K562 (cell line): ENCODE measurements at regions not wholly inside any gene's neighbourhood (a gene's known extent, or its start where the extent isn't known, plus 50 kb on each side); places are given as distances from the start of the nearest gene placed in this dataset.

ENCODE experiments used
- ATAC-seq: fragments of 200-7000 bp; cut with Tn5 transposase; 3 replicates; pipeline ENCODE4 v1.9.1; 2020; ENCODE audit warnings: moderate library complexity
- BruUV-seq: library from RNA; stranded (reverse); fragments of 400-500 nt; replicated peaks from 2 replicates; lab custom pipeline; 2021; lab: Mats Ljungman, UMichigan
- CTCF ChIA-PET: fragments of 300-600 bp; formaldehyde crosslinking; extraction: SDS; loops from one replicate; lab custom pipeline; 2021; ENCODE audit warnings: low intra/inter-chr PET ratio; lab: Yijun Ruan, JAX
- POLR2A ChIA-PET: fragments of 300-600, 350-650 bp; sonication (Branson Sonifier 250); formaldehyde crosslinking; extraction: SDS; loops from one replicate; lab custom pipeline; 2021; ENCODE audit warnings: antibody characterized with exemption, inconsistent platforms; lab: Yijun Ruan, JAX
- DNase-seq, 4 experiments: peaks; one replicate each; pipeline versions ENCODE4 v3.0.0 to v3.0.0-alpha.2; 2011 to 2018; ENCODE audit warnings: low spot score in 3 of 4, mixed read lengths in 3 of 4; ENCODE audit errors: extremely low read depth in 1 of 4
- FAIRE-seq: peaks from 2 replicates; lab custom pipeline; 2011; peaks lifted over from hg19 to GRCh38; lab: Jason Lieb, UNC
- H2AFZ ChIP-seq: 2 replicates; pipeline ENCODE4 v1.6.0; 2011; ENCODE audit warnings: low read depth, low read length, control low read depth, inconsistent platforms
- H3K27ac ChIP-seq: fragments of 200-600 bp; 3 replicates; pipeline ENCODE4 v1.8.0; 2011; ENCODE audit warnings: low read depth, mild to moderate bottlenecking, control low read depth, inconsistent platforms, low read length, moderate library complexity, mixed read lengths; ENCODE audit errors: extremely low read depth
- H3K27me3 ChIP-seq, 2 experiments: fragments of 300-600 bp in 1 of 2; 2 replicates in 1 of 2; 3 replicates in 1 of 2; pipeline versions ENCODE4 v1.6.0 to v1.8.0; 2011; ENCODE audit warnings: inconsistent platforms in 2 of 2, low read length in 2 of 2, mild to moderate bottlenecking in 1 of 2, mixed read lengths in 1 of 2, moderate library complexity in 1 of 2; ENCODE audit not compliant: control insufficient read depth in 2 of 2, insufficient read depth in 2 of 2
- H3K36me3 ChIP-seq: fragments of 300-600 bp; 3 replicates; pipeline ENCODE4 v1.8.0; 2011; ENCODE audit warnings: mild to moderate bottlenecking, low read length, inconsistent platforms; ENCODE audit not compliant: control insufficient read depth, insufficient read depth
- H3K4me1 ChIP-seq, 2 experiments: fragments of 200-600 bp in 1 of 2; replicated peaks in 1 of 2; 2 replicates in 1 of 2; 3 replicates in 1 of 2; pipeline versions ENCODE4 v1.5.1 to v1.8.0; 2011; ENCODE audit warnings: inconsistent platforms in 2 of 2, low read length in 2 of 2, mild to moderate bottlenecking in 1 of 2, mixed read lengths in 1 of 2, moderate library complexity in 1 of 2; ENCODE audit not compliant: control insufficient read depth in 2 of 2, insufficient read depth in 2 of 2
- H3K4me2 ChIP-seq: 2 replicates; pipeline ENCODE4 v1.6.1; 2011; ENCODE audit warnings: low read length, control low read depth, inconsistent platforms, mixed read lengths; ENCODE audit not compliant: insufficient read depth
- H3K4me3 ChIP-seq: fragments of 200-600 bp; sonication (generic), shearing (Covaris generic); 2 replicates; pipeline ENCODE4 v1.5.1; 2016; ENCODE audit warnings: control low read depth, inconsistent platforms
- H3K79me2 ChIP-seq: fragments of 200-600 bp; 3 replicates; pipeline ENCODE4 v1.8.0; 2011; ENCODE audit warnings: low read length, inconsistent platforms; ENCODE audit not compliant: control insufficient read depth, insufficient read depth
- H3K9ac ChIP-seq, 2 experiments: 2 replicates each; pipeline versions ENCODE4 v1.6.0 to v1.6.1; 2011; ENCODE audit warnings: low read depth in 2 of 2, low read length in 2 of 2, control low read depth in 1 of 2, inconsistent platforms in 1 of 2, mild to moderate bottlenecking in 1 of 2, mixed read lengths in 1 of 2; ENCODE audit not compliant: insufficient read depth in 1 of 2
- H3K9me1 ChIP-seq: one replicate; pipeline ENCODE4 v1.6.0; 2011; ENCODE audit warnings: inconsistent platforms, mild to moderate bottlenecking, low read length, moderate library complexity; ENCODE audit not compliant: control insufficient read depth, insufficient read depth
- H3K9me3 ChIP-seq: replicated peaks from 2 replicates; pipeline ENCODE4 v1.5.1; 2011; ENCODE audit warnings: low read depth, low read length, inconsistent platforms; ENCODE audit not compliant: control insufficient read depth, insufficient read depth
- H4K20me1 ChIP-seq: replicated peaks from 2 replicates; pipeline ENCODE4 v1.6.1; 2011; ENCODE audit warnings: low read length, inconsistent platforms, mixed read lengths; ENCODE audit not compliant: control insufficient read depth, insufficient read depth
- BRD4 ChIP-seq: fragments of 200-600 bp; sonication (generic); IDR thresholded peaks from 2 replicates; pipeline ENCODE4 v1.6.1; 2017; ENCODE audit warnings: inconsistent platforms
- CEBPG ChIP-seq, 3 experiments: fragments of 200-800 bp in 1 of 3; sonication (Bioruptor generic) in 1 of 3; sonication (generic) in 1 of 3; formaldehyde crosslinking in 1 of 3; IDR thresholded peaks in 2 of 3; conservative IDR thresholded peaks in 1 of 3; 2 replicates each; pipeline versions ENCODE4 v1.6.1 to v1.8.0; 2016 to 2022; ENCODE audit warnings: missing compliant biosample characterization in 2 of 3, missing genetic modification characterization in 2 of 3, mild to moderate bottlenecking in 1 of 3, missing genetic modification reagents in 1 of 3
- CHCHD3 ChIP-seq: fragments of 250-450 bp; sonication (Bioruptor Pico); IDR thresholded peaks from 2 replicates; pipeline ENCODE4 v2.1.2; 2022; ENCODE audit warnings: mild to moderate bottlenecking
- FOXP1 ChIP-seq: sonication (generic); formaldehyde crosslinking; IDR thresholded peaks from 2 replicates; pipeline ENCODE4 v1.8.0; 2022; ENCODE audit warnings: mild to moderate bottlenecking, missing genetic modification reagents
- HNRNPL ChIP-seq: fragments of 200-400 bp; formaldehyde crosslinking; IDR thresholded peaks from 2 replicates; pipeline ENCODE4 v1.6.1; 2017; ENCODE audit warnings: low read depth, mild to moderate bottlenecking, low read length
- POLR2A ChIP-seq: fragments of 450-650 bp; conservative IDR thresholded peaks from 2 replicates; pipeline ENCODE4 v1.6.1; 2016
- SOX6 ChIP-seq: fragments of 450-650 bp; IDR thresholded peaks from 2 replicates; pipeline ENCODE4 v1.6.1; 2014; ENCODE audit warnings: mild to moderate bottlenecking
- THAP7 ChIP-seq: fragments of 250-450 bp; sonication (Bioruptor Pico); IDR thresholded peaks from 2 replicates; pipeline ENCODE4 v1.5.0; 2021
- VEZF1 ChIP-seq: fragments of 200-800 bp; sonication (Bioruptor generic); IDR thresholded peaks from 2 replicates; pipeline ENCODE4 v1.6.1; 2017; ENCODE audit warnings: missing genetic modification characterization, missing compliant biosample characterization
- XRCC5 ChIP-seq: fragments of 200-400 bp; formaldehyde crosslinking; IDR thresholded peaks from 2 replicates; pipeline ENCODE4 v1.6.1; 2017; ENCODE audit warnings: low read depth, mild to moderate bottlenecking, low read length
- ZNF551 ChIP-seq: fragments of 250-450 bp; sonication (Bioruptor Pico); IDR thresholded peaks from 2 replicates; pipeline ENCODE4 v1.5.0; 2021; ENCODE audit warnings: mild to moderate bottlenecking, moderate library complexity
- ZNF696 ChIP-seq: fragments of 250-450 bp; sonication (Bioruptor Pico); conservative IDR thresholded peaks from 2 replicates; pipeline ENCODE4 v1.4.0; 2020; ENCODE audit warnings: mild to moderate bottlenecking, moderate library complexity
- ZNF780A ChIP-seq: fragments of 250-450 bp; sonication (Bioruptor Pico); IDR thresholded peaks from 2 replicates; pipeline ENCODE4 v1.5.0; 2021; ENCODE audit warnings: mild to moderate bottlenecking
- WGBS: fragments of 100-300 bp; shearing (Covaris generic); methylation state at CpG from one replicate; pipeline ENCODE4 v1.1.6; 2016; ENCODE audit warnings: low coverage, mixed read lengths; ENCODE audit not compliant: insufficient coverage; ENCODE audit errors: missing lambda C conversion rate; 5-methylcytosine and 5-hydroxymethylcytosine counted together
- in situ Hi-C: fragments of 300-500 bp; cut with MboI; formaldehyde crosslinking; loops from 4 replicates; pipeline ENCODE4 v1.15.0; 2018; ENCODE audit warnings: inconsistent platforms, mixed read lengths
- intact Hi-C: fragments of 100-400 bp; cut with micrococcal nuclease; formaldehyde crosslinking; loops from 2 replicates; pipeline ENCODE4 v1.14.2; 2022
- TF ChIP-seq, protein P1 (sequence below), 2 experiments: fragments of 450-650 bp; formaldehyde crosslinking in 1 of 2; IDR thresholded peaks; 2 replicates each; pipeline versions ENCODE4 v1.4.0 to v1.6.1; 2014 to 2020; ENCODE audit warnings: mild to moderate bottlenecking in 2 of 2, borderline replicate concordance in 1 of 2, low read depth in 1 of 2

DNA sequence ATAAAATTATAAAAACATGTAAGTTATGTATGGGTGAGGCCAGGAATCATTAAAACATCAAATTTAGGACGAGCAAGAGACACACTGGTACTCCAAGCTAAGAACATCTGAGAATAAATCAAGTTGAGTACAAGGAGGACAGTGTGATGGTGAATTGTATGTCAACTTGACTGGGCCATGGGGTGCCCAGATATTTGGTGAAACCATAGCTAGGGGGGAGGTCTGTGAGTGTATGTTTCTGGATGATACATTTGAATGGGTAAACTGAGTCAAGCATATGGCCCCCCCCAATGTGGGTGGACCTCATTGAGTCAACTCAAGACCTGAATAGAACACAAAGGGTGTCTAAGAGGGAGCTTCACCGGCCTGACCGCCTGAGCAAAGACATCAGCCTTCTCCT lies 115.3 kb upstream of the BCOR start:
- H3K27ac ChIP-seq = no peak overlapping the region
- TF ChIP-seq POLR2A (no peak), BRD4 (no peak), HNRNPL (no peak), XRCC5 (no peak), THAP7 (CRISPR knock-in tag) (no peak), VEZF1 (no peak), ZNF780A (CRISPR knock-in tag) (no peak), CEBPG (CRISPR knock-in tag; IDR thresholded peaks at IDR 0.05) (no peak), CEBPG (tag; conservative IDR thresholded peaks at IDR 0.05 in 1 of 2, IDR thresholded peaks at IDR 0.05 in 1 of 2) (no peak), ZNF696 (CRISPR knock-in tag) (no peak), FOXP1 (no peak), ZNF551 (CRISPR knock-in tag) (no peak), SOX6 (no peak), CHCHD3 (CRISPR knock-in tag) (no peak)
- TF ChIP-seq, protein P1, sequence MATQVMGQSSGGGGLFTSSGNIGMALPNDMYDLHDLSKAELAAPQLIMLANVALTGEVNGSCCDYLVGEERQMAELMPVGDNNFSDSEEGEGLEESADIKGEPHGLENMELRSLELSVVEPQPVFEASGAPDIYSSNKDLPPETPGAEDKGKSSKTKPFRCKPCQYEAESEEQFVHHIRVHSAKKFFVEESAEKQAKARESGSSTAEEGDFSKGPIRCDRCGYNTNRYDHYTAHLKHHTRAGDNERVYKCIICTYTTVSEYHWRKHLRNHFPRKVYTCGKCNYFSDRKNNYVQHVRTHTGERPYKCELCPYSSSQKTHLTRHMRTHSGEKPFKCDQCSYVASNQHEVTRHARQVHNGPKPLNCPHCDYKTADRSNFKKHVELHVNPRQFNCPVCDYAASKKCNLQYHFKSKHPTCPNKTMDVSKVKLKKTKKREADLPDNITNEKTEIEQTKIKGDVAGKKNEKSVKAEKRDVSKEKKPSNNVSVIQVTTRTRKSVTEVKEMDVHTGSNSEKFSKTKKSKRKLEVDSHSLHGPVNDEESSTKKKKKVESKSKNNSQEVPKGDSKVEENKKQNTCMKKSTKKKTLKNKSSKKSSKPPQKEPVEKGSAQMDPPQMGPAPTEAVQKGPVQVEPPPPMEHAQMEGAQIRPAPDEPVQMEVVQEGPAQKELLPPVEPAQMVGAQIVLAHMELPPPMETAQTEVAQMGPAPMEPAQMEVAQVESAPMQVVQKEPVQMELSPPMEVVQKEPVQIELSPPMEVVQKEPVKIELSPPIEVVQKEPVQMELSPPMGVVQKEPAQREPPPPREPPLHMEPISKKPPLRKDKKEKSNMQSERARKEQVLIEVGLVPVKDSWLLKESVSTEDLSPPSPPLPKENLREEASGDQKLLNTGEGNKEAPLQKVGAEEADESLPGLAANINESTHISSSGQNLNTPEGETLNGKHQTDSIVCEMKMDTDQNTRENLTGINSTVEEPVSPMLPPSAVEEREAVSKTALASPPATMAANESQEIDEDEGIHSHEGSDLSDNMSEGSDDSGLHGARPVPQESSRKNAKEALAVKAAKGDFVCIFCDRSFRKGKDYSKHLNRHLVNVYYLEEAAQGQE (IDR thresholded peaks at IDR 0.05; ENCODE audit: borderline replicate concordance) = no peak
- TF ChIP-seq, protein P1 (CRISPR knock-in tag; IDR thresholded peaks at IDR 0.05; ENCODE audit: low read depth) = no peak

More for the DNA sequence above, 115.3 kb upstream of the BCOR start:
- no TSS peak for BruUV-seq
- Histone ChIP-seq H3K36me3 (no peaks in the 10 kb centered on the region), H3K9me3 (no peaks in the 10 kb centered on the region), H3K27me3 (no peaks in the 10 kb centered on the region), H3K4me2 (no peak overlapping the region), H3K9me1 (no peaks in the 10 kb centered on the region), H3K4me1 (no peaks in the 10 kb centered on the region), H3K79me2 (no peaks in the 10 kb centered on the region), H2AFZ (no peak overlapping the region), H4K20me1 (no peaks in the 10 kb centered on the region), H3K9ac (no peak overlapping the region), H3K4me3 (no peak overlapping the region)
- 18% methylated on average over 1 of the region's 3 CpGs for WGBS
- DNase-seq (no peak), ATAC-seq (no peak), FAIRE-seq (no peak)
- POLR2A ChIA-PET = interaction anchor here (0.7 kb wide), 1 partner anchor 17 kb away, joined by 4 read pairs; no protein-coding TSS in a partner anchor
- intact Hi-C loops (no loop called here), in situ Hi-C loops (no loop called here)
- CTCF ChIA-PET = no interaction called here
